Activated CD8-positive, alpha-beta memory T cell treated with anti-CD3 and anti-CD28 coated beads, Interleukin-2, amount 50 U/mL, for 24 hours (primary cell): ENCODE measurements at regions not wholly inside any gene's neighbourhood (a gene's known extent, or its start where the extent isn't known, plus 50 kb on each side); places are given as distances from the start of the nearest gene placed in this dataset.

Experiments
- DNase-seq: peaks from one replicate; pipeline ENCODE4 v3.0.0-alpha.2; 2020; ENCODE audit errors: extremely low read depth

DNA sequence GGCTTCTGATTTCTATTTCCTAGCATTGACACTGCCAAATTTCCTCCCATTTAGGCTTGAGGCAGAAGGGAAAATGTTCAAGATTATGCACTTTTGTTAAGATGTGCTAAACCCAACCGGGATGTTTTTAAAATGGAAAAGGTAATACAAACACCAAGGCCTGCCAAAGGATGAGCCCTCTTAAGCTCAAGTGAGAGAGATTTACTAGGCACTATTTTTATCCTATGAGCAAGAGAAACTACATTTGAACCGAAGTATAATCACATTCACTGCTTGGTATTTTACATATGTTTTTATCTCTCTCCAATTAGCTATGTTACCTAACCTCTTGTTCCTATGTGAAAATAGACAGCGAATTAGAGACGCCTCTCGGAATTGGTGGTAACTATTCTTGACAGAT lies 295.8 kb downstream of the GABRB3 start:
- no peak for DNase-seq

DNA sequence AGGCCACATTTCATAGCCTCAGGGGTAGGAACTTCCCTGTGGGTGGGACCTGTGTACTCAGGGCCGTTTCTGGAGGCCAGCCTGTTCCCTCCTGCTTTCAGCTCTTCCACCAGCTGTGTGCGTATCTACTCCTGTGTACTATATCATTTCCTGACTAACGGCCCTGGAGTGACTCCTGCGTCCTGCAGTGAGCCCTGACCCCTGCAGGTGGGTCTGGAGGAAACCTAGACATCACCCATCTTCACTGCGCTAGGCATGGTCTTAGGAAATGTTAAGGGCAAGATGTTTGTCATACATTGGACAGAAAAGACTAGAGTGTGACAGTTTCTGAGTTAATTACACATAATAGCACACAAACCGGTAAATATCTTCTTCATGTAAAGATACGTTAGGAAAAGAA lies 297.3 kb downstream of the GABRB3 start:
- DNase-seq, result no peak

DNA sequence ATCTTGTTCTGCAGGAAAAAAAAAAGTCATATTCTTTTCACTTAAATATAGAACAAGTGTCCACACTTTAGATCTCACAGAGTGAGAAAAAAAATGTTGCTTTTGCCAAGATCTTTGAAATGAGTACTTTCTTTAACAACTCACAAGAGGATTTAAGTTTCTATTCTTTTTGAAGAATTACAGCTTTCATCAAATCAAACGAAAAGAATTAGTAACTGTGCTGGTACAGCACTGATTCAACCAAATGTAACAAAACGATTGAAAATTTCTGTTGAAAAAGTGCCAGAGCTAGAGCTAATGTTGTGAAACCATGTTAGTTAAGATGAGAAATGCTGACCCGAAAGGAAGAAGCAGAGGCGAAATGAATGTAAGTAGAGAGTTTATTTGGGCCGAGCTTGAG lies 300.2 kb downstream of the GABRB3 start:
- DNase-seq, result no peak

DNA sequence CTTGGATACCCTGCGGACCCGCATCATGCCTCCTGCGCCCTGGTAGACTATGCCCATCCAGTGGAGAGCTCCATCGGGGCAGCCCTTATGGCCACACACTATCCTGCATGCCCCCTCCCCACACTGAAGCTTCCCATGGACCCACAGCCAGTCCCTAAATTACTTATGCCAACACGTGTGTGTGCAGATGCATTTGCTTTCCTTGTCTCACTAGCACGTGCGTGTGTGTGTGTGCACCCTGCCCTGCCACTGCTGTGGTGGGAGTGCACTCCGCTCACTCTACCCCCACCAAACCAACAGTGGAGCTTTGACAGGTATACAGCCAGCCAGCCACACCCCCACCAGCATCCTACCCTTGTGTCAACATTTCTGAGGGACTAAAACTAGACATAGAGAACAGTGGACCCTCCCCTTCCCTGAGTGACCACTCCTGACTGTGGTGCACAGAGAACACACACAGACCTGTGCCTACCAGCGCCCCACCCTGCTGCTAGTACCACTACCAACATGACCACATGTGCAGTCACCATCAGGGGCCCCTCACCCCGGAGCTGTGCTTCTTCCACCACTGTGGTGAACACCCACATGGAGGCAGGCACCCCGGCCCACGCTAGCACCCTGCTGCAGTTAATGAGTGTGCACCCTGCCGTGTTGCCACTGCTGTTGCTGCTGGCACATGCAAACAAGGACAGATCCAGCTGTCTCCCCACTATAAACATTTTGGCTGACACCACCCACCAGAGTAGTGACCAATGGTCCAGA lies 310.8 kb downstream of the GABRB3 start:
- no peak for DNase-seq

DNA sequence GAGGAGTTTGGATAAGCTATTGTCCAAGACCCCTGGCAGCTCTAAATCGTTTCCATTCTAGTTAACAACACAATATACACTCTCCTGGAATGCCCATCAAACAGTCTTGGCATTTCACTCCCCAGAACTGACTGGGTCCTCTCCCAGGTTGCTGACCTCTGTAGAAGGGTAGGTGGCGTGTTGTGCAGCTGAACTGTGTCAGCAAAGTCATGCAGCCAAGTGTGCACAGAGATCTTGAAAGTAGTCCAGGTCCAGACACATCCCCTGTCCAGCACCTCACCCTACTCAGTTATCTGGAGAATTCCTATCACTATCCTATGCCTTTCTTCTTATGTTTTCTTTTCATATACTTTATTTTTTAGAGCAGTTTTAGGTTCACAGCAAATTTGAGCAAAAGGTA lies 312.7 kb downstream of the GABRB3 start:
- no peak for DNase-seq

DNA sequence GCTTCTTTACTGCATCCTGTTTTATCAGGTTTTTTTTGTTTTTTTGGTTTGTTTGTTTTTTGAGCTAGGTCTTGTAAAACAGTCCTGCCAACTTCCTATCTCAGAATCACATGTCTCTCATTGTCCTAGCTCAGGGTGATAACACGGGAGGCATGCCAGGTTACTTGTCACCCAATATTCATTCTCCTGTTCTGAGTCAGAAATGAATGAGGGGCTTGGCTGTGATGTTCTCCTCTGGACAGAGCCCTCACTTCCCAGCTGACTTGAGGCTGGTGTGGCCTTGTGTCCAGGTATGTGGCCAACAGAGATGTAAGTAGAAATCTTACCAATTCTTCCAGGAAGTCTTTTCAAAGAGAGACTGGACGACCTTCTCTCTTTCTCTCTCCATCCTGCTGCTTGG lies 317.0 kb downstream of the GABRB3 start:
- no peak for DNase-seq

DNA sequence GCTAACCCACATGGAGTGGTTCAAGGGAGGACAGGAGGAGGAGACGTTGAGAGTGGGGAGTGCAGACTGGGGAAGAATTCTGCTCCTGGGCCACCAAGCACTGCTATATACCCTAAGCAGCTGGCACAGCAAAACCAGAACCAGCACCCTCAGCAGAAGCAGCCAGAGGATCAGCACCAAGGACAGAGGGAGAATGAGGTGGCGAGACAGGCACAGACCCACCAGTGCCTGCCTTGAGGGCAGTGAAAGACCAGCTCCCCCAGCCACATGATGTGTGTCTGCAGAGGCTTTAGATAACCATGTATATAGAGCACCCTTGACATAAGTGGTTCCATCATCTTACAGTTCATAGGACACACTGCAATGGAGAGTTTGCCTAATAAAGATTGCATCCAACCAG lies 319.0 kb downstream of the GABRB3 start:
- DNase-seq, result no peak

DNA sequence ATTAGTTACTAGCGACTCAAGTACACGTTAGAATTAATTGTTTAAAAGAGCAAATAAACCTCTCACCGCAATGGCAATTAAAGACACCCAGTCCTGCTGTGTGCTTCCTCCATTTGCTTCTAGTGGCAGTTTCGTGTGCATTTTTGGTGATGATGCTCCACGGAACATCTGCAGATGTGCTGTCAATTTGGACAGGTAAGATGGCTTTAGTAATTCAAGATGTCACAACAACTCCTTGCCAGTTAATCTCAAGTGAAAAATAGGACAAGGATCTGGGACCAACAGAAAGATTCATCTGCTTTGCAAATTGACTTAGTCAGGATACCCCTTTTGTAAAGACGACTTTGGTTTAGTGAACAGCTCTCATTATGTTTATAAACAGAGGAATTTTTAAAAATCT lies 320.9 kb downstream of the GABRB3 start:
- DNase-seq, result no peak

DNA sequence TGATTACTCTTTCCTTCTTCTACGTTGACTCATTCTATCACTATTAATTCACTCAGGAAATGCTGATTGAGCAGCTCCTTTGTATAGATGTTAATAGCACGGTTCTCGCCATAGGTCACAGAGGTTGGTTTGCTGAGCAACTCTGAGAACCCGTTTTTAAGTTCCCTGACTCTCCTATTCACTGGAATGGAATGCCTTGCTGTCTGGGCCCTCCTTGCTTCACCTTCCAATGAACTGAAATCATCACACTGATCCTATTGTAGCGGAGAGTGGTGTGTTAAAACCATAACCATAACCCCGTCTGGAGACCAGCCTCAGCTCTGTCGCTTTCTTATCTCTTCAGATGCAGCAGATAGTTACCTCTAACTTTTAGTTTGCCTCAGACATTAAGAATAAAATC lies 323.6 kb downstream of the GABRB3 start:
- DNase-seq, result no peak

DNA sequence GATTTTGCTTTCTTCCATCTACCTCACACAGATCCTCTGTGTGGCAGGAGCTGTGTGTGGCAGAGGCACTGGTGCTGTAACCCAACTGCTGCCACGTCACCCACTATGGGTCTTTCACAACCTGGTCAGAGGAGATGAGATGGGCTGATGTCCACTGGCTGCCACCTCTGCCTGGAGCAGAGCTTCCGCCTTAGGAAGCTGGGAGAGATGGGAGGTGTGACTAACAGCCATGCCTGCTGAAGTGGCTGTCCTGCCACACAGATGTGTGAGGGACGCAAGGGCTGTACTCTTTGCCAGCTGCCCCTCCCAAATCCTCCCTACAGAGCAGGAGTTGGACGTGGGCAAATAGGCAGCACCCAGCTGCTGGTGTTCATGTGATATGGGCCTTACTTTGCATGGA lies 329.5 kb downstream of the GABRB3 start:
- no peak for DNase-seq

DNA sequence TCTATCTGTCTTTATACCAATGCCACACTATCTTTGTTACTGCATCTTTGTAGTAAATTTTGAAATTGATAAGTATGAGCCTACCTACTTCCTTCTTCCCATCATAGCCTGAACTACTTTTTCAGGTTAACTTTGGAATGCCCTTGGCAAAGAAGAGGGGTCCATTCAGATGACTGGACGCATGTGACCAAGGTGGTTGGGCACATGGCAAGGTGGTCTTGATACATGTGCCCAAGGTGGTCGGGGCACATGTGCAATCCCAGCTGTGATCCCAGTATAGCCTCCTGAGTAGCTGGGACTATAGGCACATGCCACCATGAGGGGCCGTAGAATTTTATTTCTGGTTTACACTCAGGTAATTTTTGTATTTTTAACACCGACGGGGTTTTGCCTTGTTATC lies 330.2 kb downstream of the GABRB3 start:
- no peak for DNase-seq

DNA sequence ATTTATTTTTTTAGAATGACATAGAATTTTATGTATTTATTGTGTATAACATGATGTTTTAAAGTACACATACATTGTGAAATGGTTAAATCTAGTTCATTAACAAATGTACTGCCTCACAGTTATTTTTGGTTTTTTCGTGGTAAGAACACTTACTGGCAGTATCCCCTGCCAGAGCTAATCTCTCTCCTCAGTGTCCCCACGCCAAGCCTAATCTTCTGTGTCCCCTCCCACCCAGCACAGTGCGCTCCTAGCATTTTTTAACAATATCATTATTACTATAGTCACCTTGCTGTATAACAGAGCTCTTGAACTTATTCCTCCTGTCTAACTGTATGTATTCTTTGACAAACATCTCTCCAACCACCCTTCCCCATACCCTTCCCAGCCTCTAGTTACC lies 333.2 kb downstream of the GABRB3 start:
- no peak for DNase-seq

DNA sequence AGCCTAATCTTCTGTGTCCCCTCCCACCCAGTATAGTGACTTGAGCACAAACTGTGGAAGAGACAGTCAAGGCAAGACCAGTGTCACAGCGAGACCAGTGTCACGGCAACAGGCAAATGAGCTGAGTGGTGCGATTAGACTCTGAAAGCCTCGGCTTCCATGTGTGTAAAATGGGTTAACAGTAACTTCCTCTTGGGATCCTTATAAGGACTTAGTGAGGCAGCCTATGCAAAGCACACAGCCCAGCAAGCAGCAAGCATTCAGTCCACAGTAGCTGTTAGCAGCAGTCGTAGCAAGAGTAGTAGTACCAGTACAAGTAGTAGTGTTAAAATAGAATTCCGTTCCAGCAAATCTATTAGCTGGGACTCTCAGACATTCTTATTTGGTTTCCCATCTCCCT lies 334.1 kb downstream of the GABRB3 start:
- DNase-seq, result no peak

DNA sequence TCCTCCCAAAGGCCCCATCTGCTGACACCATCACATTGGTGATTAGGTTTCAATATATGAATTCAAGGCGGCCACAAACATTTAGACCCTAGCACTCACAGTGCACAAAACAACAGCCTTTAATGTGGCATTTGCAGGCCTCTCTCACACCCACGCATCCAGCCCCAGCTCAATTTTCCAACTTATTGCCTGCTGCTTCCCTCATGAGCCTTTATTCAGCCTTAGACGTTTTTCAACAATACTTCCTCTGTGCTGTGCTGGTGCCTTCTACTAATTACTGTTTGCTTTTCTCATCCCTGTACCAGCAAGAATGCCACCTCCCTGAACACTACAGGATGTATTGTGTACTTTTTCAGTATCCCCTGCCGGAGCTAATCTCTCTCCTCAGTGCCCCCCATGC lies 334.6 kb downstream of the GABRB3 start:
- no peak for DNase-seq

DNA sequence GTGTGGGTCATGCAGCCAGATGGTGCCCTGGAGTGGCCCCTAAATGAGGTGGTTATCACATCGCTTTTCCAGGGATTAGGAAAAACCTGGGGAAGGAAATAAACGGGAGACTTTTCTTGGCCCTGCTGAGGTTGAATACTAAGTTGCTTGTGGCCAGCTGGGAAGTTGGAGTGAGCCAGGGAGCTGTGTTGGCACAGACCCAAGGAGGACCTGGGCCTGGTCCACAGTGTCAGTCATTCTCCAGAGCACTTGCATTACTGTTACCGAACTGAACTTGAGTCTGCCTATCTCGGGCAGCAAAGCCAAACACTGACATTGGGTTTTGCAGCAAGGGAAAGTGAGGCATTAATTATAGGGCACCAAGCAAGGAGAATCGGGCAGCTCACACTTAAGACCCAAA lies 339.0 kb downstream of the GABRB3 start:
- no peak for DNase-seq

DNA sequence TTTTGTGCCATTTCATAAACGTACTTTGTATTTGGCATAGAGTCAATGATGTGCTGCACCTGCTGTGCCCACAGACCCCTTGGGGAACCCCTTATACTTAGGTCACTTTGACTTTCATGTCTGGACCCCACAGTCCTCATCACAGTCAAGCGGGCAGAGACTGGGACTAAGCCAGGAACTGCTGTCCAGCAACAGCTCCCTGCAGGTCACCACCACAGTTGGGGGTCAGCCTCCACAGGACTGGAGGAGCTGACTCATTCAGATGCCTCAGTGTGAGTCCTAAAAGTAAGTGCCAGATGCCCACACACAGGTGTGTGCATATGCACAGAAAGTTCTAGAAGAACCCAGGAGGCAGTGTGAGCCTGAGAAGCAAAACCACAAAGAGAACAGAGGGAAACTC lies 339.8 kb downstream of the GABRB3 start:
- DNase-seq, result no peak

DNA sequence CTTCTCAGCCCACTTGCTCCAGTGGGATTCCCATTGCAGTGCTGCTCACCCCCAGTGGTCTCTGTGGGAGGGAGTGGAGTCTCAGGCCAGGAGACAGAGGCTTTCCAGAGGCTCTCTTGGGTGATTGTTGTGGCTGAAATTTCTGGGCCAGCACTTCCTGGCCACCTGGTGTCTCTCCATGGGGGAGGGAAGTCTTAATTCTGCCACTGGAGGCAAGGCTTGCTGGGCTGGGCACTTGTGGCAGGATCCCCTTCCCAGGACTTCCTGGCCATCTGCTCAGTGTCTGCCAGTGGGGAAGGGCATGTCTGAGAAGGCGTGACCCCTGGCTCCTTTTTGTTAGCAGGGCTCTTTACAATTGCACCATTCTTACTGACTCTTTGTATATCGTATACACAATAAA lies 351.8 kb downstream of the GABRB3 start:
- DNase-seq, result no peak

DNA sequence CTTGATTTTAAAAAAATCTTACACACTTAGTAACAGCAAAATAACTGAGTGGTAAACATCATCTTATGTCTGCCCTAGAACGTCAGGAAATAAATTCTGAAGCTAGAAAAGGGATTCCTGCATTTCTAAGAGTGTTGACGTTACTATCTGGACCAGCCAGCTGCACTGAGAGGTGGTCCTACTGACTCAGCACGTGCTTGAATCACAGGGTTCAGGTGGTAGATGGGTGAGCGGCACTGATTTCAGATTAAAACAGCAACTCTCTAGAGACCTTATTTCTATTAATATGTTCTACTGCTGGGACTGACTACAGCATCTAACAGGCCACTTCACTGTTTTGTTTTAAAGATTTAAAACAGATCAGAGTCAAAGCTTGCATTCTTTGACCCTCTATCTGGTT lies 377.2 kb downstream of the GABRB3 start:
- DNase-seq, result no peak

DNA sequence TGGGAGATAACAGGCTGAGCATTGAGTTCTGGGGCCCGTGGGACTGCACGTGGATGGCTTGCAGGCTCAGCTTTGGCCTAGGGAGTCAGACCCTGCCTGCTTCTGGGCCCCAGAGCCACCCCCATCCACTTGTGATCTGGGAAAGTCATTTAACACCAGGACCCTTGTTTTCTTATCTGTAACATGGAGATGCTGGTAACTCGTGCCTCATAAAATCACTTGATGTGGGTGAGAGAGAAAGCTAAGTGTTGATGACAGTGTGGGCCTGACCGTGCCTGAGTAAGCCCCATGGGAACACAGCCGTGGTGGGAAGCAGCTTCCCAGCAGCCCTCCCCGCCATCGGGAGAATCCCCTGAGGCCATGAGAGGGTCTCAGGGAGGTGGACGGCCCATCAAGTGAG lies 378.1 kb downstream of the GABRB3 start:
- no peak for DNase-seq

DNA sequence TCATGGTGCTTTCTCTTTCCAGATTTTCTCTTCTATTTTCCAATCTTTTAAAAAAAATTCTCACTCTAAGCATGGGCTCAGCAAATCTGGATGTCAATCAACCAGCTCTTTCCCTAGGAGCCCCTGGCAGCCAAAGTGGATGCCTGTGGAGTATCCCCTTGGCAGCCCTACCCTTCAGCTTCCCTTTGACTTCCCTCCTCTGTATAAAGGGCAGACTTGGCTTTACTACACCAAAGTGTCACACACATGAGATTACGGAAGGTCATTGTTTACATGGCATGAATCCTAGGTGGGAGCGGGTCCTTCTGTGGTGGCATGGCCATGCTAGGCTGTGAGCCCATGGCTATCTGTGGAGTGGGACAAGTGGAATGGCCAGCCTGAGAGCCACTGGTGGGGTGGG lies 379.9 kb downstream of the GABRB3 start:
- DNase-seq, result no peak

DNA sequence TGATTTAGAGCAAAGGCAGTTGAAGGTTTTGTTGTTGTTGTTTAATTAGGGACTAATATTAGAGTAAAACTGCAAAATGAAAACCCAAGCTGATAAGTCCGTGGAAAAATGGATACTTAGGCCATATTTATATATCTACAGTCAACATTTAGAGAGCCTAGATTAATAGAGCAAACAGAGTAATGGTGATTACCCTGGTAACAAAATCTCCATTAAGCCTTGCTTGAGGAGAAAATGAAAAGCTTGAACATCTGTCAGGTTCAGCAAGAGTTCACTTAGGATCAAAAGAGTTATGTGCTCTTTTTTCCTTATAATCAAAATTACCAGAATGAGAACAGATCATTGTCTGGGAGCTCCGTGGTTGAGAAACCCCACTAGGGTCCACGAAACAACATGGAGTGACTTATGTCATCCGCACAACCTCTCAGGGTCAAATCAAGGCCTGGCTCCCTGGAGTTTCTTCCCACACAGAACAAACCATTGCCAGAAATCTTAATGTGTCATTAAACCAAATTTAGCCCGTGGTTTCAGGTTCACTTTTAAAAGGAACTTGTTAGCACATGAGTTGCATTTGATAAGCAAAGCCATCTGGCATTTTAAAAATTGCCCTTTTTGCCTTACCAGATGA lies 381.2 kb downstream of the GABRB3 start:
- no peak for DNase-seq

DNA sequence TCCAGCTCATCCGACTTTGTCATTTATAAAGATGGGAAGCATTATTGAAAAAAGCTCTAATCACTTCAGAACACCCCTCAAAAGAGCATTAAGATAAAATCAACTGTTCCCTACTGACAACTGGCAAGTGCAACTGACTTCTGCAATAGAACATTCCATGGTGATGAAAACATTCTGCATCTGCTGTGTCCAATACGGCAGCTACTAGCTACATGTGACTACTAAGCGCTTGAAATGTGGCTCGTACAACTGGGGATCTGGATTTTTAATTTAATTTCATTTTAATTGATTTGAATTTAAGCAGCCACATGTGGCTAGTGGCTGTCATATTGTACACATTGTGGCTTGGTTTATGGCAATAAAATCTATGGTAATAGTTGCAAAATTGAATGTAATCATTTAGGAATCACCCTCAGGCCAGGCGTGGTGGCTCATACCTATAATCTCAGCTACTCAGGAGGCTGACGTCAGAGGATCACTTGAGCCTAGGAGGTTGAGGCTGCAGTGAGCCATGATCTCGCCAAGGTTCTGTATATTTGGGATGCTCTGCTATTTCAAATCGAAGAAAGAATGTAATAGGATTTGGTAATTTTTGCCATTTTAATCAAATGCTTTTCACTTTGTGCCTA lies 390.3 kb downstream of the GABRB3 start:
- DNase-seq, result no peak

DNA sequence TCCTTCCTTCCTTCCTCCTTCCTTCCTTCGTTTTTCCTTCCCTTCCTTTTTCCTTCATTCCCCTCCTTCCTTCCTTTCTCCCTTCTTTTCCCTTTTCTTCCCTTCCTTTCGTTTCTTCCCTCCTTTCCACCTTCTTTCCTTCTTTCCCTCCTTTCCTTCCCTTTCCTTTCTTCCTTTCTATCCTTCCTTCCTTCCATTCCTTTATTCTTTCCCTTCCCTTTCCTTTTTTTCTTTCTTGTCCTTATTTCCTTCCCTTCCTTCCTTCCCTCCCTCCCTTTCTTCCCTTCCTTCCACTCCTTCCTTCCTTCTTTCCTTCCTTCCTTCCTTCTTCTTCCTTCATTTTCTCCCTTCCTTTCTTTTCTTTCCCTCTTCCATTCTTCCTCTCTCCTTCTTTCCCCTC lies 394.6 kb downstream of the GABRB3 start:
- no peak for DNase-seq
